Smooth muscle cell (in vitro differentiated cells): ENCODE measurements at regions not wholly inside any gene's neighbourhood (a gene's known extent, or its start where the extent isn't known, plus 50 kb on each side); places are given as distances from the start of the nearest gene placed in this dataset.

Experiments used
- DNase-seq: peaks from one replicate; lab custom pipeline; 2025; ENCODE audit not compliant: unreplicated experiment; lab: John Stamatoyannopoulos, UW
- H2AFZ ChIP-seq: fragments of 200-600 bp; sonication (generic); 2 replicates; pipeline ENCODE4 v1.6.0; 2016; ENCODE audit warnings: antibody characterized with exemption, low read depth, mild to moderate bottlenecking
- H3F3A ChIP-seq: fragments of 200-600 bp; sonication (generic); 2 replicates; pipeline ENCODE4 v1.6.0; 2017; ENCODE audit warnings: antibody characterized with exemption, low read depth
- H3K27ac ChIP-seq: fragments of 200-600 bp; sonication (generic); 2 replicates; pipeline ENCODE4 v1.5.1; 2016; ENCODE audit warnings: low read depth, mild to moderate bottlenecking
- H3K27me3 ChIP-seq: fragments of 200-600 bp; sonication (generic); 2 replicates; pipeline ENCODE4 v1.6.1; 2016; ENCODE audit warnings: low read depth, mild to moderate bottlenecking
- H3K36me3 ChIP-seq: fragments of 200-600 bp; sonication (generic); 2 replicates; pipeline ENCODE4 v1.5.1; 2016; ENCODE audit warnings: low read depth
- H3K4me1 ChIP-seq: fragments of 200-600 bp; sonication (generic); 2 replicates; pipeline ENCODE4 v1.5.1; 2016; ENCODE audit warnings: low read depth
- H3K4me2 ChIP-seq: fragments of 200-600 bp; sonication (generic); 2 replicates; pipeline ENCODE4 v1.6.0; 2016; ENCODE audit warnings: mild to moderate bottlenecking
- H3K4me3 ChIP-seq: fragments of 200-600 bp; sonication (generic); 2 replicates; pipeline ENCODE4 v1.5.1; 2016; ENCODE audit warnings: mild to moderate bottlenecking
- H3K79me2 ChIP-seq: fragments of 200-600 bp; sonication (generic); 2 replicates; pipeline ENCODE4 v1.6.0; 2016; ENCODE audit warnings: low read depth, mild to moderate bottlenecking
- H3K9ac ChIP-seq: fragments of 200-600 bp; sonication (generic); 2 replicates; pipeline ENCODE4 v1.6.0; 2016; ENCODE audit warnings: low read depth
- H3K9me3 ChIP-seq: fragments of 200-600 bp; sonication (generic); replicated peaks from 2 replicates; pipeline ENCODE4 v1.5.1; 2016; ENCODE audit warnings: low read depth
- H4K20me1 ChIP-seq: fragments of 200-600 bp; sonication (generic); 2 replicates; pipeline ENCODE4 v1.6.0; 2016; ENCODE audit warnings: low read depth
- WGBS: methylation state at CpG from one replicate; pipeline ENCODE4 v1.1.7; 2016; ENCODE audit warnings: low lambda C conversion rate; 5-methylcytosine and 5-hydroxymethylcytosine counted together
- TF ChIP-seq, protein P1 (sequence below): fragments of 200-600 bp; sonication (generic); IDR thresholded peaks from 2 replicates; pipeline ENCODE4 v1.5.1; 2017; ENCODE audit warnings: borderline replicate concordance, mild to moderate bottlenecking, antibody characterized with exemption; ENCODE audit not compliant: insufficient read depth, poor library complexity, severe bottlenecking

DNA sequence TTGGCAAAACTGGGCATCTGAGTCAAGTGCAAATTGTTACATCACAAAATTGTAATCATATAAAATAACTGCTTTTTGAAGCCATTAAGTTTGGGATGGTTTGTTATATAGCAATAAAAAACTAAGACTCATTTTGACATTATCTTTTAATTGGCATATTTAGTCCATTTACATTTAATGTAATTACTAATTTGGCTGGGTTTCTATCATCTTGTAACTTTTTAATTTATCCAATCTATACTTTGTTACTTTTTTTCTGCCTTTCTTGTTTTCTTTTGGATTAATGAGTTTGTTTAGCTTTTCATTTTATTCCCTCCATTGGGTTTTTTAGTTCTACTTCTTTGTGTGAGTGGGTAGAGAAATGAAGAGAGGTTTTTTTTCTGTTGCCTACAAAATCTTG, 76.3 kb downstream of the DRAM2 start:
- H4K20me1 ChIP-seq = no peaks in the 10 kb centered on the region
- no peaks in the 10 kb centered on the region for H3K4me1 ChIP-seq
- H3K36me3 ChIP-seq = no peaks in the 10 kb centered on the region
- TF ChIP-seq, protein P1, sequence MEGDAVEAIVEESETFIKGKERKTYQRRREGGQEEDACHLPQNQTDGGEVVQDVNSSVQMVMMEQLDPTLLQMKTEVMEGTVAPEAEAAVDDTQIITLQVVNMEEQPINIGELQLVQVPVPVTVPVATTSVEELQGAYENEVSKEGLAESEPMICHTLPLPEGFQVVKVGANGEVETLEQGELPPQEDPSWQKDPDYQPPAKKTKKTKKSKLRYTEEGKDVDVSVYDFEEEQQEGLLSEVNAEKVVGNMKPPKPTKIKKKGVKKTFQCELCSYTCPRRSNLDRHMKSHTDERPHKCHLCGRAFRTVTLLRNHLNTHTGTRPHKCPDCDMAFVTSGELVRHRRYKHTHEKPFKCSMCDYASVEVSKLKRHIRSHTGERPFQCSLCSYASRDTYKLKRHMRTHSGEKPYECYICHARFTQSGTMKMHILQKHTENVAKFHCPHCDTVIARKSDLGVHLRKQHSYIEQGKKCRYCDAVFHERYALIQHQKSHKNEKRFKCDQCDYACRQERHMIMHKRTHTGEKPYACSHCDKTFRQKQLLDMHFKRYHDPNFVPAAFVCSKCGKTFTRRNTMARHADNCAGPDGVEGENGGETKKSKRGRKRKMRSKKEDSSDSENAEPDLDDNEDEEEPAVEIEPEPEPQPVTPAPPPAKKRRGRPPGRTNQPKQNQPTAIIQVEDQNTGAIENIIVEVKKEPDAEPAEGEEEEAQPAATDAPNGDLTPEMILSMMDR = no peak
- no peak overlapping the region for H3K9ac ChIP-seq
- no peak overlapping the region for H3K4me3 ChIP-seq
- H3K27ac ChIP-seq = no peak overlapping the region
- no peaks in the 10 kb centered on the region for H3F3A ChIP-seq
- DNase-seq = no peak
- no peak overlapping the region for H3K4me2 ChIP-seq
- no peak overlapping the region for H2AFZ ChIP-seq
- no peaks in the 10 kb centered on the region for H3K79me2 ChIP-seq
- H3K27me3 ChIP-seq = no peaks in the 10 kb centered on the region
- H3K9me3 ChIP-seq = no peaks in the 10 kb centered on the region

DNA sequence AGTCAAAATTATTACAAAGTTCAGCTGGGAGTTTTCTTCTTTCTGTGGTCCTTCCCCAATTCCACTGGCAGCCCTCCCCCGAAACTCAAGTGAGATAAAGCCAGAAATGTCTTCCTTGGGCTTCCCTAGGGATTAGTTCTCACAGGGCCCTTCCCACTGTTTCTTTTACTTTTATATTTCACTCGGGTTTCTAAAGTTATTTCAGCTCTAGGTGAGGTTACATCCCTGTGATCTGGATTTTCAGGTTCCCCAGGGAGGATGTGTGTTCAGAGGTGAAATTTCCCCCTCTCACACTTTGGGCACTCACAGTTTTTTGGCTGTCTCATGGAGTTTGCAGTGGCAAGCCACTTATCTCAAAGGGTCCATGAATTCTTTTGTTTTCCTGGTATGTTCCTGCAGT, 77.3 kb downstream of the DRAM2 start:
- TF ChIP-seq, protein P1 = no peak
- Histone ChIP-seq H3K79me2 (no peaks in the 10 kb centered on the region), H3K27me3 (no peaks in the 10 kb centered on the region), H3K4me1 (no peaks in the 10 kb centered on the region), H3K9me3 (no peaks in the 10 kb centered on the region), H3K27ac (no peak overlapping the region), H3K4me3 (no peak overlapping the region), H3F3A (no peaks in the 10 kb centered on the region), H3K9ac (no peak overlapping the region), H2AFZ (no peak overlapping the region), H3K36me3 (no peaks in the 10 kb centered on the region), H3K4me2 (no peak overlapping the region), H4K20me1 (no peaks in the 10 kb centered on the region)
- 52% methylated on average over 2 of the region's 2 CpGs for WGBS
- no peak for DNase-seq

DNA sequence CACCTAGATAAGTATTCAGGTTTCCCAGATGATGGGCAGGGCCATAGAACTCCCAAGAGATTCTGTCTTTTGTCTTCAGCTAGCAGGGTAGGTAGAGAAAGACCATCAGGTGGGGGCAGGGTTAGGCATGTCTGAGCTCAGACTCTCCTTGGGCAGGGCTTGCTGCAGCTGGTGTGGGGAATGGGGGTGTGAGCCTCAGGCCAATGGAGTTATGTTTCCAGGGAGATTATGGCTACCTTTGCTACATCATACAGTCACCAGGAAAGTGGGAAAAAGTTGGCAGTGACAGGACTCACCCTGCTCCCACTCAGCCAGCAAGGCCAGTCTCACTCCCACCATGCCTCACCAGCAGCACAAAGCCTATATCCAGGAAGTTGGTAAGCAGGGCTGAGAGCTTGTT, 77.8 kb downstream of the DRAM2 start:
- Histone ChIP-seq H3K9me3 (no peaks in the 10 kb centered on the region), H3K4me1 (no peaks in the 10 kb centered on the region), H3K36me3 (no peaks in the 10 kb centered on the region), H3K27ac (no peak overlapping the region), H4K20me1 (no peaks in the 10 kb centered on the region), H3K4me3 (no peak overlapping the region), H3K27me3 (no peaks in the 10 kb centered on the region), H3K79me2 (no peaks in the 10 kb centered on the region), H3K9ac (no peak overlapping the region), H2AFZ (no peak overlapping the region), H3F3A (no peaks in the 10 kb centered on the region), H3K4me2 (no peak overlapping the region)
- TF ChIP-seq, protein P1 = no peak
- no peak for DNase-seq

DNA sequence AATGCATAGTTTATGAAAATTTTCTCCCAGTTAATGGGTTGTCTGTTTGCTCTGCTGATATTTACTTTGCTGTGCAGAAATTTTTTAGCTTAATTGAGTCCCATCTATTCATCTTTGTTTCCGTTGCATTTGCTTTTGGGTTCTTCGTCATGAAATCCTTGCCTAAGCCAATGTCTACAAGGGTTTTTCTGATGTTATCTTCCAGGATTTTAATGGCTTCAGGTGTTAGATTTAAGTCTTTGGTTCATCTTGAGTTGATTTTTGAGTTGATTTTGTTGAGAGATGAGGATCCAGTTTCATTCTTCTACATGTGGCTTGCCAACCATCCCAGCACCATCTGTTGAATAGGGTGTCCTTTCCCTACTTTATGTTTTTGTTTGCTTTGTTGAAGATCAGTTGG, 85.2 kb downstream of the DRAM2 start:
- no peaks in the 10 kb centered on the region for H3K79me2 ChIP-seq

More for the DNA sequence above, 85.2 kb downstream of the DRAM2 start:
- no peaks in the 10 kb centered on the region for H3K4me1 ChIP-seq
- DNase-seq = no peak
- TF ChIP-seq, protein P1 = no peak
- H3K27me3 ChIP-seq = no peaks in the 10 kb centered on the region
- 94% methylated on average over 2 of the region's 2 CpGs for WGBS
- no peaks in the 10 kb centered on the region for H3K9me3 ChIP-seq
- no peak overlapping the region for H3K4me2 ChIP-seq
- no peak overlapping the region for H3K4me3 ChIP-seq
- no peaks in the 10 kb centered on the region for H3K36me3 ChIP-seq
- H3K9ac ChIP-seq = no peak overlapping the region
- H4K20me1 ChIP-seq = no peaks in the 10 kb centered on the region
- H3K27ac ChIP-seq = no peak overlapping the region
- no peaks in the 10 kb centered on the region for H3F3A ChIP-seq
- no peak overlapping the region for H2AFZ ChIP-seq
